Stimulated activated memory B cell treated with anti-CD40 and anti-IgM and Interleukin-4, amounts not matched to agents 10 μg/mL and 1 μg/mL and 100 μg/mL, for 72 hours (primary cell): ENCODE measurements at regions not wholly inside any gene's neighbourhood (a gene's known extent, or its start where the extent isn't known, plus 50 kb on each side); places are given as distances from the start of the nearest gene placed in this dataset.

ENCODE experiments used
- ATAC-seq: fragments of 150-1000 bp; cut with Tn5 transposase; 2 replicates; pipeline ENCODE4 v1.10.0; 2021
- H3K27ac Mint-ChIP-seq: one replicate; pipeline ENCODE4 v1.8.0; 2022; ENCODE audit warnings: mild to moderate bottlenecking, mixed read lengths
- H3K27me3 Mint-ChIP-seq: one replicate; pipeline ENCODE4 v1.8.0; 2022; ENCODE audit warnings: mixed read lengths
- H3K36me3 Mint-ChIP-seq: one replicate; pipeline ENCODE4 v1.8.0; 2022; ENCODE audit warnings: mixed read lengths
- H3K4me1 Mint-ChIP-seq: one replicate; pipeline ENCODE4 v1.8.0; 2022; ENCODE audit warnings: mixed read lengths
- H3K4me3 Mint-ChIP-seq: one replicate; pipeline ENCODE4 v1.8.0; 2022; ENCODE audit warnings: mild to moderate bottlenecking, moderate library complexity, mixed read lengths
- H3K9me3 Mint-ChIP-seq: one replicate; pipeline ENCODE4 v1.8.0; 2022; ENCODE audit warnings: mixed read lengths

GRCh38 chr13:90738881-90739280 is 608.6 kb upstream of the MIR17HG start:
- Mint-ChIP-seq H3K27ac (no peak overlapping the region), H3K36me3 (no peaks in the 10 kb centered on the region)

GRCh38 chr13:90740099-90740498 is 607.4 kb upstream of the MIR17HG start:
- Mint-ChIP-seq H3K9me3 (peaks cover 9% of the 10 kb centered on the region), H3K4me1 (no peaks in the 10 kb centered on the region), H3K4me3 (no peak overlapping the region)

More at GRCh38 chr13:90738881-90739280, 608.6 kb upstream of the MIR17HG start:
- Mint-ChIP-seq H3K27me3 (no peaks in the 10 kb centered on the region), H3K9me3 (peaks cover 8% of the 10 kb centered on the region), H3K4me1 (no peaks in the 10 kb centered on the region), H3K4me3 (no peak overlapping the region)
- no peak for ATAC-seq

GRCh38 chr13:90742381-90742780 is 605.1 kb upstream of the MIR17HG start:
- peaks cover 6% of the 10 kb centered on the region for H3K9me3 Mint-ChIP-seq
- H3K27ac Mint-ChIP-seq = no peak overlapping the region
- no peaks in the 10 kb centered on the region for H3K36me3 Mint-ChIP-seq
- H3K4me3 Mint-ChIP-seq = no peak overlapping the region
- H3K4me1 Mint-ChIP-seq = no peaks in the 10 kb centered on the region
- no peak for ATAC-seq
- H3K27me3 Mint-ChIP-seq = no peaks in the 10 kb centered on the region

More at GRCh38 chr13:90740099-90740498, 607.4 kb upstream of the MIR17HG start:
- Mint-ChIP-seq H3K27ac (no peak overlapping the region), H3K36me3 (no peaks in the 10 kb centered on the region), H3K27me3 (no peaks in the 10 kb centered on the region)
- no peak for ATAC-seq

GRCh38 chr13:90746230-90746629 is 601.3 kb upstream of the MIR17HG start:
- no peak overlapping the region for H3K27ac Mint-ChIP-seq
- no peak for ATAC-seq
- no peaks in the 10 kb centered on the region for H3K36me3 Mint-ChIP-seq
- peaks cover 17% of the 10 kb centered on the region for H3K9me3 Mint-ChIP-seq
- no peak overlapping the region for H3K4me3 Mint-ChIP-seq
- no peaks in the 10 kb centered on the region for H3K4me1 Mint-ChIP-seq
- no peaks in the 10 kb centered on the region for H3K27me3 Mint-ChIP-seq

- no peak for ATAC-seq
- Mint-ChIP-seq H3K36me3 (no peaks in the 10 kb centered on the region), H3K4me1 (no peaks in the 10 kb centered on the region), H3K27me3 (no peaks in the 10 kb centered on the region), H3K27ac (no peak overlapping the region), H3K9me3 (peaks cover 13% of the 10 kb centered on the region), H3K4me3 (no peak overlapping the region)
Measured at GRCh38 chr13:90750021-90750420, 597.5 kb upstream of the MIR17HG start.

GRCh38 chr13:90751026-90751425 is 596.5 kb upstream of the MIR17HG start:
- no peak for ATAC-seq
- no peaks in the 10 kb centered on the region for H3K4me1 Mint-ChIP-seq
- H3K27me3 Mint-ChIP-seq = no peaks in the 10 kb centered on the region
- no peak overlapping the region for H3K4me3 Mint-ChIP-seq
- H3K9me3 Mint-ChIP-seq = peaks cover 14% of the 10 kb centered on the region
- no peaks in the 10 kb centered on the region for H3K36me3 Mint-ChIP-seq
- H3K27ac Mint-ChIP-seq = no peak overlapping the region

GRCh38 chr13:90752070-90752469 is 595.4 kb upstream of the MIR17HG start:
- Mint-ChIP-seq H3K27ac (no peak overlapping the region), H3K27me3 (no peaks in the 10 kb centered on the region), H3K4me1 (no peaks in the 10 kb centered on the region), H3K36me3 (no peaks in the 10 kb centered on the region), H3K9me3 (peaks cover 14% of the 10 kb centered on the region), H3K4me3 (no peak overlapping the region)
- no peak for ATAC-seq

- H3K36me3 Mint-ChIP-seq = no peaks in the 10 kb centered on the region
- H3K27me3 Mint-ChIP-seq = no peaks in the 10 kb centered on the region
- no peak for ATAC-seq
- H3K9me3 Mint-ChIP-seq = peaks cover 3% of the 10 kb centered on the region
- no peaks in the 10 kb centered on the region for H3K4me1 Mint-ChIP-seq
- H3K4me3 Mint-ChIP-seq = no peak overlapping the region
- no peak overlapping the region for H3K27ac Mint-ChIP-seq
Measured at GRCh38 chr13:90757127-90757680, 590.3 kb upstream of the MIR17HG start.

GRCh38 chr13:90760639-90761038 is 586.8 kb upstream of the MIR17HG start:
- no peaks in the 10 kb centered on the region for H3K27me3 Mint-ChIP-seq
- ATAC-seq = no peak
- no peak overlapping the region for H3K4me3 Mint-ChIP-seq
- H3K9me3 Mint-ChIP-seq = peaks cover 7% of the 10 kb centered on the region
- H3K36me3 Mint-ChIP-seq = no peaks in the 10 kb centered on the region
- no peak overlapping the region for H3K27ac Mint-ChIP-seq
- no peaks in the 10 kb centered on the region for H3K4me1 Mint-ChIP-seq

GRCh38 chr13:90763476-90764150 is 583.9 kb upstream of the MIR17HG start:
- no peaks in the 10 kb centered on the region for H3K36me3 Mint-ChIP-seq
- H3K27me3 Mint-ChIP-seq = no peaks in the 10 kb centered on the region
- ATAC-seq = no peak
- H3K4me1 Mint-ChIP-seq = no peaks in the 10 kb centered on the region
- H3K4me3 Mint-ChIP-seq = no peak overlapping the region
- no peak overlapping the region for H3K27ac Mint-ChIP-seq
- H3K9me3 Mint-ChIP-seq = peaks cover 7% of the 10 kb centered on the region

GRCh38 chr13:90766386-90766902 is 581.0 kb upstream of the MIR17HG start:
- Mint-ChIP-seq H3K27ac (no peak overlapping the region), H3K36me3 (no peaks in the 10 kb centered on the region), H3K9me3 (peaks cover 10% of the 10 kb centered on the region), H3K4me1 (no peaks in the 10 kb centered on the region), H3K4me3 (no peak overlapping the region), H3K27me3 (no peaks in the 10 kb centered on the region)
- no peak for ATAC-seq

GRCh38 chr13:90768116-90768515 is 579.4 kb upstream of the MIR17HG start:
- no peak overlapping the region for H3K4me3 Mint-ChIP-seq
- no peaks in the 10 kb centered on the region for H3K27me3 Mint-ChIP-seq
- no peaks in the 10 kb centered on the region for H3K36me3 Mint-ChIP-seq
- no peak for ATAC-seq
- no peaks in the 10 kb centered on the region for H3K4me1 Mint-ChIP-seq
- no peak overlapping the region for H3K27ac Mint-ChIP-seq
- H3K9me3 Mint-ChIP-seq = peaks cover 6% of the 10 kb centered on the region

- no peaks in the 10 kb centered on the region for H3K27me3 Mint-ChIP-seq
Measured at GRCh38 chr13:90769387-90769786, 578.1 kb upstream of the MIR17HG start.

GRCh38 chr13:90770334-90770733 is 577.2 kb upstream of the MIR17HG start:
- no peak overlapping the region for H3K4me3 Mint-ChIP-seq
- H3K4me1 Mint-ChIP-seq = no peaks in the 10 kb centered on the region
- peaks cover 8% of the 10 kb centered on the region for H3K9me3 Mint-ChIP-seq
- H3K27ac Mint-ChIP-seq = no peak overlapping the region
- H3K36me3 Mint-ChIP-seq = no peaks in the 10 kb centered on the region
- ATAC-seq = no peak
- no peaks in the 10 kb centered on the region for H3K27me3 Mint-ChIP-seq

More at GRCh38 chr13:90769387-90769786, 578.1 kb upstream of the MIR17HG start:
- no peaks in the 10 kb centered on the region for H3K36me3 Mint-ChIP-seq
- H3K9me3 Mint-ChIP-seq = peaks cover 3% of the 10 kb centered on the region
- ATAC-seq = no peak
- H3K27ac Mint-ChIP-seq = no peak overlapping the region
- no peak overlapping the region for H3K4me3 Mint-ChIP-seq
- H3K4me1 Mint-ChIP-seq = no peaks in the 10 kb centered on the region

GRCh38 chr13:90773681-90774080 is 573.8 kb upstream of the MIR17HG start:
- no peaks in the 10 kb centered on the region for H3K27me3 Mint-ChIP-seq
- peaks cover 12% of the 10 kb centered on the region for H3K9me3 Mint-ChIP-seq
- no peak overlapping the region for H3K4me3 Mint-ChIP-seq
- no peaks in the 10 kb centered on the region for H3K36me3 Mint-ChIP-seq
- no peak for ATAC-seq
- no peaks in the 10 kb centered on the region for H3K4me1 Mint-ChIP-seq
- no peak overlapping the region for H3K27ac Mint-ChIP-seq

GRCh38 chr13:90776051-90776748 is 571.3 kb upstream of the MIR17HG start:
- Mint-ChIP-seq H3K4me3 (no peak overlapping the region), H3K27me3 (no peaks in the 10 kb centered on the region), H3K4me1 (no peaks in the 10 kb centered on the region)

More at GRCh38 chr13:90776051-90776748, 571.3 kb upstream of the MIR17HG start:
- Mint-ChIP-seq H3K9me3 (peaks cover 9% of the 10 kb centered on the region), H3K36me3 (no peaks in the 10 kb centered on the region), H3K27ac (no peak overlapping the region)
- ATAC-seq = no peak
